ENCODE measurements at regions not wholly inside any gene's neighbourhood (a gene's known extent, or its start where the extent isn't known, plus 50 kb on each side); places are given as distances from the start of the nearest gene placed in this dataset.
A peak's percentile ranks its signal among the peaks of the same experiment; 100 is the strongest.

GRCh38 chr1:84073266-84073665, 70.8 kb upstream of the PRKACB start:
- DNase-seq (ENCODE audit: low spot score), result no peak
- Histone ChIP-seq H3K79me2 (replicated peaks; ENCODE audit: insufficient read depth) (peaks cover 14% of the 10 kb centered on the region; the same call in 1 of the 2 replicates), H3K9me2 (ENCODE audit: insufficient read depth) (peaks cover 3% of the 10 kb centered on the region; the same call in 1 of the 2 replicates), H3K27me3 (ENCODE audit: insufficient read depth) (no peaks in the 10 kb centered on the region), H3K4me2 (no peak overlapping the region), H2AFZ (no peak overlapping the region), H3K36me3 (ENCODE audit: insufficient read depth) (peaks cover 13% of the 10 kb centered on the region; the same call in 1 of the 2 replicates), H3F3A (replicated peaks; ENCODE audit: low read depth) (no peaks in the 10 kb centered on the region), H4K20me1 (replicated peaks; ENCODE audit: insufficient read depth) (no peaks in the 10 kb centered on the region), H3K4me1 (ENCODE audit: insufficient read depth) (no peaks in the 10 kb centered on the region), H3K27ac (ENCODE audit: low read depth) (no peak overlapping the region), H3K4me3 (no peak overlapping the region)
- H3K4me3 Mint-ChIP-seq, result no peak overlapping the region
- no peak for ATAC-seq
- TF ChIP-seq EZH2 (IDR thresholded peaks at IDR 0.05; ENCODE audit: low read depth, unreplicated experiment) (no peak), CTCF (conservative IDR thresholded peaks at IDR 0.05; ENCODE audit: low read depth in 2 of 2) (no peak), POLR2AphosphoS5 (IDR thresholded peaks at IDR 0.05; ENCODE audit: low read depth) (no peak), EZH2phosphoT487 (IDR thresholded peaks at IDR 0.05; ENCODE audit: unreplicated experiment) (no peak), ETS1 (IDR thresholded peaks at IDR 0.05) (no peak)
- H3K36me3 Mint-ChIP-seq (ENCODE audit: low read depth), result peaks cover 30% of the 10 kb centered on the region
- H3K4me1 Mint-ChIP-seq, result peaks cover 3% of the 10 kb centered on the region
- H3K27ac Mint-ChIP-seq, result no peak overlapping the region
- peaks cover 8% of the 10 kb centered on the region for H3K27me3 Mint-ChIP-seq (ENCODE audit: insufficient read depth, low read depth, poor library complexity)
- peaks cover 33% of the 10 kb centered on the region for H3K9me3 Mint-ChIP-seq

- H3K4me3 ChIP-seq, result no peak overlapping the region
- TF ChIP-seq CREB1 (CRISPR knock-in tag; IDR thresholded peaks at IDR 0.05; ENCODE audit: low read depth) (no peak), POLR2AphosphoS5 (IDR thresholded peaks at IDR 0.05; ENCODE audit: low read depth) (no peak), ZNF331 (CRISPR knock-in tag; IDR thresholded peaks at IDR 0.05; ENCODE audit: low read depth) (no peak), NANOG (IDR thresholded peaks at IDR 0.05; ENCODE audit: borderline replicate concordance) (no peak), EZH2 (IDR thresholded peaks at IDR 0.05; ENCODE audit: low read depth, unreplicated experiment) (no peak), ZNF114 (CRISPR knock-in tag; IDR thresholded peaks at IDR 0.05) (no peak), ZNF462 (CRISPR knock-in tag; IDR thresholded peaks at IDR 0.05) (no peak), JUNB (IDR thresholded peaks at IDR 0.05; ENCODE audit: unreplicated experiment) (no peak)
Measured at GRCh38 chr1:84069236-84069845, 70.4 kb upstream of the TTLL7 start.

More at GRCh38 chr1:84069236-84069845, 70.4 kb upstream of the TTLL7 start:
- Histone ChIP-seq H3K9me2 (ENCODE audit: insufficient read depth) (peaks cover 3% of the 10 kb centered on the region; the same call in 1 of the 2 replicates), H3K36me3 (ENCODE audit: insufficient read depth) (peaks cover 20% of the 10 kb centered on the region; the same call in 1 of the 2 replicates), H3K79me2 (replicated peaks; ENCODE audit: insufficient read depth) (no peaks in the 10 kb centered on the region), H3K4me2 (no peak overlapping the region), H3K4me1 (ENCODE audit: insufficient read depth) (no peaks in the 10 kb centered on the region), H2AFZ (no peak overlapping the region), H3K27ac (ENCODE audit: low read depth) (no peak overlapping the region), H3F3A (replicated peaks; ENCODE audit: low read depth) (no peaks in the 10 kb centered on the region), H3K27me3 (ENCODE audit: insufficient read depth) (no peaks in the 10 kb centered on the region), H4K20me1 (replicated peaks; ENCODE audit: insufficient read depth) (no peaks in the 10 kb centered on the region)
- Mint-ChIP-seq H3K27me3 (ENCODE audit: insufficient read depth, low read depth, poor library complexity) (peaks cover 11% of the 10 kb centered on the region), H3K36me3 (ENCODE audit: low read depth) (peaks cover 39% of the 10 kb centered on the region; the same call in 2 of the 3 replicates), H3K27ac (no peak overlapping the region), H3K4me1 (no peaks in the 10 kb centered on the region), H3K9me3 (peaks cover 60% of the 10 kb centered on the region), H3K4me3 (no peak overlapping the region)
- ATAC-seq (no peak), DNase-seq (ENCODE audit: low spot score) (peak; percentile 72)
